Spleen (tissue), 11 donors: ENCODE measurements at regions not wholly inside any gene's neighbourhood (a gene's known extent, or its start where the extent isn't known, plus 50 kb on each side); places are given as distances from the start of the nearest gene placed in this dataset.

Experiments used
- DNase-seq: peaks from one replicate; pipeline ENCODE4 v3.0.0-alpha.2; 2020
- H3K27ac ChIP-seq, 8 donors: fragments of 200-600 bp; sonication (generic) in 7 of 8; 1 replicate in 4 of 8; 2 replicates in 4 of 8; pipeline versions ENCODE4 v1.5.0 to v1.8.0; 2016 to 2021; ENCODE audit warnings: inconsistent platforms in 4 of 8, mild to moderate bottlenecking in 4 of 8, moderate library complexity in 1 of 8
- H3K27me3 ChIP-seq, 7 donors: fragments of 200-600 bp; sonication (generic) in 6 of 7; replicated peaks in 1 of 7; 1 replicate in 4 of 7; 2 replicates in 3 of 7; pipeline versions ENCODE4 v1.5.0 to v1.8.0; 2016 to 2021; ENCODE audit warnings: inconsistent platforms in 3 of 7, mild to moderate bottlenecking in 1 of 7
- H3K36me3 ChIP-seq, 6 donors: fragments of 200-600 bp; sonication (generic) in 5 of 6; 1 replicate in 4 of 6; 2 replicates in 2 of 6; pipeline versions ENCODE4 v1.5.0 to v1.8.0; 2016 to 2021; ENCODE audit warnings: inconsistent platforms in 2 of 6
- H3K4me1 ChIP-seq, 6 donors: fragments of 200-600 bp; sonication (generic) in 5 of 6; 1 replicate in 3 of 6; 2 replicates in 3 of 6; pipeline versions ENCODE4 v1.5.0 to v1.8.0; 2016 to 2021; ENCODE audit warnings: inconsistent platforms in 3 of 6
- H3K4me3 ChIP-seq, 8 donors: fragments of 200-600 bp; sonication (generic) in 7 of 8; 1 replicate in 4 of 8; 2 replicates in 4 of 8; pipeline versions ENCODE4 v1.5.0 to v1.8.0; 2016 to 2021; ENCODE audit warnings: inconsistent platforms in 4 of 8, mild to moderate bottlenecking in 4 of 8, moderate library complexity in 2 of 8
- H3K9me3 ChIP-seq, 8 donors: fragments of 200-600 bp; sonication (generic) in 7 of 8; 1 replicate in 4 of 8; 2 replicates in 4 of 8; pipeline versions ENCODE4 v1.5.0 to v1.8.0; 2016 to 2021; ENCODE audit warnings: inconsistent platforms in 4 of 8
- CTCF ChIP-seq, 11 experiments: fragments of 200-600 bp in 7 of 11; fragments of 450-650 bp in 4 of 11; sonication (generic) in 4 of 11; IDR thresholded peaks in 8 of 11; conservative IDR thresholded peaks in 3 of 11; 1 replicate in 7 of 11; 2 replicates in 4 of 11; pipeline versions ENCODE4 v1.4.0 to v1.8.0; 2016 to 2021; ENCODE audit warnings: antibody characterized with exemption in 11 of 11, inconsistent platforms in 4 of 11, mild to moderate bottlenecking in 1 of 11
- POLR2A ChIP-seq, 3 donors: fragments of 450-650 bp; IDR thresholded peaks; one replicate each; pipeline ENCODE4 v1.5.1; 2017; ENCODE audit warnings: antibody characterized with exemption in 3 of 3, mild to moderate bottlenecking in 1 of 3
- POLR2AphosphoS5 ChIP-seq, 3 donors: sonication (generic); formaldehyde crosslinking; IDR thresholded peaks; one replicate each; pipeline ENCODE4 v1.5.1; 2017; ENCODE audit warnings: antibody characterized with exemption in 3 of 3
- WGBS, 5 donors: extraction: QIAGEN DNeasy Blood & Tissue Kit in 3 of 5; methylation state at CpG; one replicate each; pipeline versions ENCODE4 v1.1.5 to v1.1.7; 2013 to 2018; 5-methylcytosine and 5-hydroxymethylcytosine counted together
- intact Hi-C: fragments of 100-400 bp; cut with DNase I; formaldehyde crosslinking; loops from one replicate; pipeline ENCODE4 v1.15.0; 2023; ENCODE audit warnings: low total_unique reads
- donor health status: healthy with polysubstance abuse.
- donor health status: DM: no; HTN: no; CAD: no; lungs with moderate emphysema.
- donor health status: DM: no; HTN: no; CAD: no.
- donor health status: Bipolar disorder and iron deficiency.
- donor health status: healthy.
- donor health status: DM: no; HTN: no; CAD: no.
- donor health status: DM: yes; HTN: yes; CAD: no.

GRCh38 chr2:8324901-8325300 is 357.0 kb upstream of the ID2 start:
- H3K27me3 ChIP-seq = no peaks in the 10 kb centered on the region
- WGBS, 5 donors = 80 to 94% (median 89%) methylated on average over 5 of the region's 5 CpGs
- no peak for DNase-seq
- no peaks in the 10 kb centered on the region for H3K36me3 ChIP-seq
- intact Hi-C loops = no loop called here
- H3K4me3 ChIP-seq = no peak overlapping the region
- no peaks in the 10 kb centered on the region for H3K9me3 ChIP-seq
- no peak for TF ChIP-seq POLR2A (IDR thresholded peaks at IDR 0.05)
- no peak for TF ChIP-seq POLR2AphosphoS5 (IDR thresholded peaks at IDR 0.05)
- no peak for TF ChIP-seq CTCF (IDR thresholded peaks at IDR 0.05 in 8 of 11, conservative IDR thresholded peaks at IDR 0.05 in 3 of 11)
- H3K4me1 ChIP-seq = peaks cover 5 to 38% (median 16%) of the 10 kb centered on the region in 6 donors
- H3K27ac ChIP-seq = no peak overlapping the region

GRCh38 chr2:8327371-8328100 is 354.3 kb upstream of the ID2 start:
- intact Hi-C loops = no loop called here
- no peak for DNase-seq
- TF ChIP-seq CTCF (IDR thresholded peaks at IDR 0.05 in 8 of 11, conservative IDR thresholded peaks at IDR 0.05 in 3 of 11) (no peak), POLR2A (IDR thresholded peaks at IDR 0.05) (no peak), POLR2AphosphoS5 (IDR thresholded peaks at IDR 0.05) (no peak)
- Histone ChIP-seq H3K4me1 (peaks cover 5 to 38% (median 17%) of the 10 kb centered on the region in 6 donors), H3K36me3 (no peaks in the 10 kb centered on the region), H3K9me3 (no peaks in the 10 kb centered on the region), H3K27ac (peak overlapping the region in 1 of 8 donors; percentile 31), H3K4me3 (no peak overlapping the region), H3K27me3 (no peaks in the 10 kb centered on the region)
- 62 to 84% (median 82%) methylated on average over 2 to 8 of the region's 8 CpGs for WGBS, 5 donors

DNA sequence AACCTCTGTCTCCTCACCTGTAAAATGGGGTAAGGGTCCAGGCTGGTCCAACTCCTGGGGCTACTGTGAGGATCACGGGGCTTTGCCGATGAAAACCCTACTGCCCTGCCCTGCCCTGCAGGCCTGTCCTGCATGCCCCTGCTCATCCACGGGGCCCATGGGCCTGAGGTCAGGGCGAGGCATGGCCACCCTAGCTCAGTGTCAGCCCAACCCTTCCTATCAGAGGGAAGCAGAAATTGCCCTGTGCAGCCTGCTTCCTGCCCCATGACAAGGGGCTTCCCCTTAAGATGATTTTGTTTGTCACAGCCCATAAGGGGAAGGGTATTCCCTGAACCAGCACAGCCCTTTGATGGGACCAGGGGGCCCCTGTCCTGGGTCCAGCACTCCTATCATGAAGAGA is 353.6 kb upstream of the ID2 start:
- peaks cover 5 to 38% (median 17%) of the 10 kb centered on the region in 6 donors for H3K4me1 ChIP-seq
- H3K27ac ChIP-seq = peak overlapping the region in 1 of 8 donors; percentile 31
- 26 to 67% (median 40%) methylated on average over 2 to 4 of the region's 4 CpGs for WGBS, 5 donors
- intact Hi-C loops = no loop called here
- H3K27me3 ChIP-seq = no peaks in the 10 kb centered on the region
- H3K9me3 ChIP-seq = no peaks in the 10 kb centered on the region
- H3K36me3 ChIP-seq = no peaks in the 10 kb centered on the region
- H3K4me3 ChIP-seq = no peak overlapping the region
- TF ChIP-seq POLR2AphosphoS5 (IDR thresholded peaks at IDR 0.05) (peak; percentile 84 to 94 (median 90)), CTCF (IDR thresholded peaks at IDR 0.05 in 8 of 11, conservative IDR thresholded peaks at IDR 0.05 in 3 of 11) (no peak)
- DNase-seq = peak; percentile 82

DNA sequence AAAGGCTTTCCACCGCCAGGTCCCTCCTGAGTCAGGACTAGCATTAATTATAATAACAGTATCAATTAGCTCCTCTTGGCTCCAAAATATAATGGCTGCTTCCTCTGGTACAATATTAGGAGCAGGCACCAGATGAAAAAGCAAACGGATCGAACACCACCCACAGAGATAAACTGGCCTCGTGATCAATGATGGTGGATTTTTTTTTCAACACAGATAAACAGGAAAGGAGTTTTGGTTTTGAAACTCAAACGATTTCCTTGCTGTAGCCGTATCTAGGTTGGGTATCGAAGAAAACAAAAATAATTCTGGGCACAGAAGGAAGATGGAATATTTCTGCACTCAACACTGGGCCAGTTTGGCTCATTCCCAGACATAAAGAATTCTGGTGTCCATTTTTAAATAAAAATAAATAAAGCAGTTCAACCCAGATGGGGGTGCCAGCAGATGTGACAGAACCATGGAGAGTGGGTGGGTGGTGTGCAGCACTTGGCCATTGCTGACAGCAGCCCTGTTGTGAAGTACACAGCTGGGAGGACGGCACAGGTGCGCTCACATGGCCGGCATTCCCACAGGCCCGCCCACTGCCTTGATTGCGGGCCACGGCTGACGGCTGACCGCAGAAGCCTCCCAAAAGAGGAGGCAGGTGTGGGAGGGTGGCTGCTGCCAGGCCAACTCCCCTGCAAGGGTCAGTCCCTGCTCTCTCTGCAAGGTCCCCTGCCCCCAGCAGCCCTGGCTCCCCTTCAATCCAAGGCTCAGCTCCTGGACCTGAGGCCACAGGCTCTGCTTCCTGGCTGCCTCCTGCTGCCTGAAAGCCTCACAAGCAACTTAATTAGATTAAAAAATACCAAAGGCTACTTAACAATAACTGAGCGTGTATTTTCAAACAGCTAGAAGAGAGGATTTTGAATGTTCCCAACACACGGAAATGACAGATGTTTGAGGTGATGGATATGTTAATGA is 351.9 kb upstream of the ID2 start:
- WGBS, 5 donors = 65 to 74% (median 72%) methylated on average over 17 of the region's 17 CpGs

More for the DNA sequence above, 351.9 kb upstream of the ID2 start:
- no peaks in the 10 kb centered on the region for H3K27me3 ChIP-seq
- peaks cover 5 to 48% (median 20%) of the 10 kb centered on the region in 6 donors for H3K4me1 ChIP-seq
- peak overlapping the region in 1 of 8 donors; percentile 25 for H3K27ac ChIP-seq
- no peak overlapping the region for H3K4me3 ChIP-seq
- no peaks in the 10 kb centered on the region for H3K36me3 ChIP-seq
- DNase-seq = no peak
- no peak for TF ChIP-seq CTCF (IDR thresholded peaks at IDR 0.05 in 8 of 11, conservative IDR thresholded peaks at IDR 0.05 in 3 of 11)
- TF ChIP-seq POLR2A (IDR thresholded peaks at IDR 0.05) = no peak
- no peak for TF ChIP-seq POLR2AphosphoS5 (IDR thresholded peaks at IDR 0.05)
- peaks cover 0 to 5% (median 0%) of the 10 kb centered on the region in 8 donors for H3K9me3 ChIP-seq
- intact Hi-C loops = no loop called here
